NCI-H128 (cell line): ENCODE measurements at regions not wholly inside any gene's neighbourhood (a gene's known extent, or its start where the extent isn't known, plus 50 kb on each side); places are given as distances from the start of the nearest gene placed in this dataset.

Experiments
- DNase-seq: peaks from one replicate; lab custom pipeline; 2025; ENCODE audit not compliant: unreplicated experiment; lab: John Stamatoyannopoulos, UW

DNA sequence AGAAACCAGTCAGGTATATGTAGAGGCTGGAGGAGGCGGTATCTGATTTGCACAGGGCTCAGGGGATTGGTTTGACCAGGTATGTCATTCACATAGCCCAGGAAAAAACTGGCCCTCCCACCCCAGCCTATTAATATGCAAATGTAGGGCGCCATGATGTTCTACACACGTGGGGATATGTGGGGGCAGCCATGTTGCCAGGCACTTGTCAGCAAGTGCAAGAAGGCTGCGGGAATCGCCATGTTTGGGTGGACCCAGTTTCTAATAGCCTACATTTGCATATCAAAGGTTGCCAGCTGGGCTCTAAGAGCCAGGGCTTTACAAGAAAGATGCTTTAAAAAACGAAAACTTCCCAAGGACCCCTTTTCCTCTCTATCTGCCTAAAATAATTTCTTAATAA lies 335.1 kb downstream of the SMARCA1 start:
- DNase-seq: no peak

DNA sequence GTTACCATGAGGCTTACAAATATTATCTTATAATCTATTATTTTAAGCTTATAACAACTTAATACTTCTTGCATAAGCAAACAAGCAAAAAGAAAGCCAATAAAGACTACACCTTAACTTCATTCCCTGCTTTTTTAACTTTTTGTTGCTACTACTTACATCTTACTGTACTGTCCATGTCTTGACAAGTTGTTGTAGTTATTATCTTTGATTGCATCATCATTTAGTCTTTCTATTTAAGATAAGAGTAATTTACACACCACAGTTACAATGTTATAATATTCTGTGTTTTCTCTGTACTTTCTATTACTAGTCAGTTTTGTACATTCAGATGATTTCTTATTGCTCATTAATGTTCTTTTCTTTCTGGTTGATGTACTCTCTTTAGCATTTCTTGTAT lies 346.6 kb downstream of the SMARCA1 start:
- no peak for DNase-seq

DNA sequence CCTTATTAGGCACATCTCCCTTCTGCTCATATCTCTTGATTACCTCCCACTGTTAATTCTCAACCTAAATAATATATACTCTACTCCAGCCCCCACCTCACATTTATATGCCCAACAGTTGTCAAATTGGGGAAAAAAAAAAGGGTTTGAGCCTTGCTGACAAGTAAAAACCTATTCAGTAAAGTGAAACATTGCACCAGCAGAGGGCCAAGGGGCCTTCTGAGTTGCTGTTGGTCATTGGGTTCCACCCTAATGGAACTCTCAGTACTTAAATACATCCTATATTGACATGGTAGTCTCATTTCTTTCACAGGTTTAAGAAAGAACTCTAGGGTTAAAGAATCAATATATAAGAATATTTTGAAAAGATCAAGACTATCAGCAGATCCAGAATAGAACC lies 362.2 kb downstream of the SMARCA1 start:
- DNase-seq: no peak

DNA sequence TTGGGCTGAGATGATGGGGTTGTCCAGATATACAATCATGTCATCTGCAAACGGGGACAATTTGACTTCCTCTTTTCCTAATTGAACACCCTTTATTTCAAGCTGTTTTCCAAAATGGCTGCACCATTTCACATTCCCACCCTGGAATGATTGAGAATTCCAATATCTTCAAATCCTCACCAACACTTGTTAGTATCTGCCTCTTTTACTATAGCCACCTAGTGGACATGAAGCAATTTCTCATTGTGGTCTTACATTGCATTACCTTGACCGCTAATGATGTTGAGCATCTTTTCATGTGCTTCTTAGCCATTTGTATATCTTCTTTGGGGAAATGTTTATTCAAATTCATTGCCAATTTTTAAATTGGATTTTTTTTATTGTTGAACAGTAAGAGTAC lies 364.8 kb downstream of the SMARCA1 start:
- no peak for DNase-seq

DNA sequence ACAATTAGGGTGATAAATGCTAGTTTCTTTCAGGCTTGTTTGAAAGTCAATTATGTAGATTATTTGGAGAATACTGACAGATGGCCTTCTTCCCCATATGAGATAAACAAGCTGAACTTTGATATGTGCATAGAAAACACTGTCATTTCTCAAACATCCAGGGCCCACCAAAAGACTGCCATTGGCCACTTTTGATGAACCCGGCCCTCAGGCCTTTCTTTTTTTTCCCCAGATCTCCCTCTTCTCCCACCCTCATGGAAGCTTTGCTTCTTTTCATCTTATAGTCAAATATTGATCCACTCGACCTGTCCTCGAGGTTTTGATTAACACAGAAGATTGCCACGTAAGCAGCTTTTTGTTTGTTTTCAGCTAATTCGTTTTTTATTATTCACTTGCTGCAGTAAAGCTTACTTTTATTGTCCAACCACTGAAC lies 377.4 kb downstream of the SMARCA1 start:
- DNase-seq: no peak

DNA sequence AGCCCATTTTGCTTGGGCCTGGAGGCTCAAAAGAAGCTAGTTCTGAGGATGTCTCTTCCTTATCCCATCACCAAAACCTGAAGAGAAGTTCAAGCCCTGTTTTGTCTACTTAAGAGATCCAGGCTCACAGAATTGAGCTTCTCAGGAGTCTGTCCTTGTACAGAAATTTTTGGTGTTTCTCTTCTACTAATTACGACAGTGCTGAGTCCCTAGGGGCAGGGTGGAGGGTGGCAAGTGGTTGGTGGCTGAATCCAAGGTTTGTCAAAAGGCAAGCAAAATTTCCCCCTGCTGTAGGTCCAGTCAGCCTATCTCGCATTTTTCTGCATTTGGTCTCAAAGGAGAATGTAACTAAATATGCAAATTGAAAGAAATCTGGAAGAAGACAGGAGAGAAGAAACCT lies 377.9 kb downstream of the SMARCA1 start:
- DNase-seq: no peak

DNA sequence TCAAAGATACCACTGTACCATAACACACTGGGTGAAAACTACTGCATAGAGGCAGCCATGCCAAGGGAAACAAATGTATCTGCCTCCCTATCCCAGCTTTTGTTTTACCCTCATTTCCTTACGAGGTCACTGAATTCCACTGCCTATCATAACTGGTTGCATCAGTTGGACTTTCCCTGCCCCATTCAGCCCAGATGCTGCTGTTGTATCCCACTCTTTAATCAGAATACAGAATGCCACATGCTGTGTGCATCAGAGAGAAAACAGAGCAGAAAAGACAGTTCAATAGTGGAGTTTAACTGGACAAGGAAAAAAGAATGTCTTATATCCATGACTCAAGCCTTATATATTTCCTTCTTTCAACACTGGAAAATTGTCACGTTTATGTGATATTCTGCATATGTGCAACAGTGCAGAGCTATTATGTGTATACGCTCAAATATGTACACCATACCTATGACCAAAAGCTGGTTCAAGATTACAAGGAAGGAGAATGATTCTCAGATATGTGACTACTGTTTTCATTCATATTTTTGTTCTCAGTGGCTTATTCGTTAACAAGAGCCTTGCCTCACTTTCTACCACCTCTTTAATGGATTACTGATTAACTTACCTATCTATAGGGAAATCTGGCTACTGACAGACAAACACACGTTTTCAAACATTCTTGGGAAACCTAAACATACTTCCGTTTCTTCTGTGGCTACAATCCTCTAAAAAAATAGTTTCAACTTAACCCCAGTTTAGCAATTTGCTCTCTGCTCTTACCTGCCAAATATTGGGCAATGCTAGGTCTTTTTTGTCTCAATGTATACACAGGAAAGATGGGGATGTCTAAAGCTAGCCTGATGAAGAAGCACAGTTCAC lies 378.9 kb downstream of the SMARCA1 start:
- no peak for DNase-seq

DNA sequence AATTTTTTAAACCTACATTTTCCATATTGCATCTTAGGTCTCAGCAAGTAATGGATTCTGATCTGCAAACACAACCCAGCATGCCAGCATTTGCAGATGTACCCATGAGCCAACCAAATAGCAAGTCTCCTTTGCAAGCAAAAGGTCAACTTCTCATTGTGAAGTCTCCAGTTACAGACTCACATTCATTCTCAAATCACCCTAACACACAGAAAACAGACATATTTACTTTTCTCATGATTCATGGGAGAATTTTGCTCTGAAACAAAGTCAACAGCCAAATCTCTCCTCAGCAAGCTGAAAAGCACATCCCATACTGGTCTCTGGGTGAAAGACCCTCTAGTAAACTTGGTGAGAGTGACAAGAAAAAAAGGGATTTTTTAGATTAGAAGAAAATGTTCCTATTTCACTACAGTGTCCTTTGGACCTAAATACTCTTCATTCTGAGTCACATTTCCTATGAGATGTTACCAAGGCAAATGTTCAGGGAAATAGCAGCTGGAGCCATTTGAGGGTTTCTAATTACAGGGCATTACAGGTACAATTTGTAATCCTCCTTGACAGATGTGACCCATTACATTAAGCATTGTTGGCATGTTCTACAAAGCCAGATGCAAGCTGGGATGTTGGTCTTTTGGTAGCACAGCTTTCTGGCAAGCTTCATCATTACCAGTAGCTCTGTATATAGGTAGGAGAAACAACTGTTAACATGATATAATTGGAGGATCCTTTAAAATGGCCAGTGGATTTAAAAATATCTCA lies 383.3 kb downstream of the SMARCA1 start:
- no peak for DNase-seq

DNA sequence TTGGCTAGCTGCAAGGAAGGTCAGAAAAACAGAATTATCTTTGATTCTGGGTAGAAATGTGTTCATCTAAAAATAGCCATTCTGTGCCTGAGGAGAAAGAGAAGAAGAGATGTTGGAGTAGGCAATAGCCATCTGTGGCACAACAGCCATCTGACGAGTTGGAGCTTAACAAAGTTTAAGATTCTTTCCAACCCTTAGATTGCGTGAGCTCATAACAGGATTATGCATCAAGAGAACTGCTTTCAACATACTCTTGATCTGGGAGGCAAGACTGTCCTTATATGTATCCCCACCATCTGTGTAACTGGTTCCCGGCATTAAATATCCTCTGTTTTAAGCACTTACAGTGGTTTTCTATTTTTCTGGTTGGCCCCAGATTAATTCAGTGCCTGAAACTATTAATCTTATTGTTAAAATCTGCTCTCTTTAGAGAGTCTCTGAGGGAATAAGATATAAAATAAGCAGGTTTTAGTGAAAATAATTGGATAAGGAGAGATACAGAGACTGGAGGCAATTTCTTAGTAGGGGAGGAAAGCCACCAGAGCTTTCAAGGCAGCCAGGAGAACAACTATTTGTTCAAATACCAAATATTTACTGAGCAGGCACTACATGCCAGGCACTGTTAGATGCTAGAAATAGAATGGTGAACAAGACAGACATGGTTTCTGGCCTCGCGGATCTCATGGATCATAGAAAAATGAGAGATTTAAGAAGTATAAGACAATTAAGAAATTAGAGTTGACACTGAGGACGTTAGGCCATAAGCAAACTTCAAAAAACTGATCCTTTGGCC lies 398.0 kb downstream of the SMARCA1 start:
- DNase-seq: no peak

DNA sequence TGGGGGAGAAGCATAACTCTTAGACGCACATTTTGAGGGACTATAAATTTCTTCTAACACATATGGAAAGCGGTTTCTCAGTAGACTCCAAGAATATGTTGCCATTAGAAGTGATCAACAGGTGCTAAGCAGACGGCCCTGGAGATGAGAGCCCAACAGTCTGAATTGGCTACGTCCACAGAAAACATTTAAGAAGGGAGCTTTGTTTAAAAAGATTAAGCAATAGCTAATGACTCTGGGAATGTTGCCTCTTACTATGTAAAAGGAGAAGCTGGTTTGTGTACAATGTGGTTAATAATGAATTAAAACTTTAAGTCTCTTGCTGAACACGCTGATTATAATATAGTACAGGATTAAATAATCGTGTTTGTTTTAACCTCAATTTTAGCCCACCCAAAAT lies 399.5 kb downstream of the SMARCA1 start:
- no peak for DNase-seq

DNA sequence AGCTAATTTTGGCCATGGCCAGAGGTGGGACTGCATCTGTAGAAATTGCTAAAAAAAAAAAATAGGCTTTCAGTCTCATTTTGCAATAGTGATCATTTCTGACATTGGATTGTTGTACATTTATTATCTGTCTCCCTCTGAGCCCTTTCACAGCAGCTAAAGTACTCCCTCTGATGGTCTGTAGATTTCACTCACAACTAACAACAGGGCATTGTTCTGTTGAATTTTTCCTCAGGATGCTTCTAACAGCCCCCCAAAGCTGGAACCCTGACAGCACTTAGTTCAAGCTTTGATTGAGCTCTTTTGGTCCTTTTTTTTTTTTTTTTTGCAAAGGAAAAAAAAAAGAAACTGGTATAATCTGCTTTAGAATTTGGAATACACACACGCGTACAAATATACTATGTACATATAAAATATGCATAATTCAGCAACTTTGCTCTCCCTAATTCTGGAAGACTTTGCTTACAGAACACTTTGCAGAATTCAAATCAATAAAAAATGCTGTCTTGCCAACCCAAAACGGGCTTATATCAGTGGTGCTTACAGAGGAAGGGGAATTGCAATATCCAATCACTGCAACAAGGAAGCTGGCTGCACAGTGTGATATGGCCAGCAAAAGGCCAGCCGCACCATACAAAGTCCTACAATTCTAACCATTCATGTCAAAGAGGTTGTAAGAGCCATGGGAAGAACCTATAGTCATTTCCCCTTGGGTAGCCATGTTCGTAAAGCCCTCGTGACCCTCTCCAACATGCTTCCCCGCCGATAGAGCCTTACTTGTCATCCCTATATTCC lies 406.4 kb downstream of the SMARCA1 start:
- DNase-seq: no peak

DNA sequence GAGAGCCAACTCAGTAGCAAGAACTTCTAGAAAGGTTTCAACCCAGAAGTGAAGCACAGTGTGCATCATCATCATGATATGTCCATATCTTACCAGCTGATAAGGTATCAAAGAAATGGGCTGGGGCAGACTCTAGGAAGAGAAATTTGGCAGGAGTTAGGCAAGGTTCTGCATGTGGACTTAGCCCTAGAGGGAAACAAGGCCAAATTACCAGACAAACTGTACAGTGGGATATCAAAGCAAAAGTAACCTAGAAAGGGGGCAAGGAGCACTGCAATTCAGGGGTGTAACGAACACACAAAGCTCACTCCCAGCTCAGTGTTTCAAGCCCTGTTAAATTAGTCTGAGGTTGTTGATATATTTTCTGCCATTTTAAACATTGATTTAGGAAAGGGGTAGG lies 407.4 kb downstream of the SMARCA1 start:
- DNase-seq: no peak

DNA sequence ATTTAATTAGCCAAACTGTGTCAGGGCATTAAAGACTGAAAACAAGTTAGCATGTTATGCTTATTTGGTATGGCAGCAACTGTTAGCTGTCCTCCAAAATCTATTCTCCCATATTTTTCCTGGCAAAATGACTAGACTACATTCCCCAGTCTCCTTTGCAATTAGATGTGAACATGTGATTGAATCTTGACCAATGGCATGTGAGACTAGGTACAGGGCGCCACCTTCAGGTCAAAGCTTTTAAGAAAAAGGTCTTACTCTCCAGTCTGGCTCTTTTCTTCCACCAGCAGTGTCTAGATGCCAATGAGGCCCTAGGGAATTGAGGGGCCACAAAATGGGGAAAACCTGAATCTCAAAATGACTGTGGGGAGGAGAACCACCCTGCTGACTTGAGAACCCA lies 408.2 kb downstream of the SMARCA1 start:
- DNase-seq: no peak

DNA sequence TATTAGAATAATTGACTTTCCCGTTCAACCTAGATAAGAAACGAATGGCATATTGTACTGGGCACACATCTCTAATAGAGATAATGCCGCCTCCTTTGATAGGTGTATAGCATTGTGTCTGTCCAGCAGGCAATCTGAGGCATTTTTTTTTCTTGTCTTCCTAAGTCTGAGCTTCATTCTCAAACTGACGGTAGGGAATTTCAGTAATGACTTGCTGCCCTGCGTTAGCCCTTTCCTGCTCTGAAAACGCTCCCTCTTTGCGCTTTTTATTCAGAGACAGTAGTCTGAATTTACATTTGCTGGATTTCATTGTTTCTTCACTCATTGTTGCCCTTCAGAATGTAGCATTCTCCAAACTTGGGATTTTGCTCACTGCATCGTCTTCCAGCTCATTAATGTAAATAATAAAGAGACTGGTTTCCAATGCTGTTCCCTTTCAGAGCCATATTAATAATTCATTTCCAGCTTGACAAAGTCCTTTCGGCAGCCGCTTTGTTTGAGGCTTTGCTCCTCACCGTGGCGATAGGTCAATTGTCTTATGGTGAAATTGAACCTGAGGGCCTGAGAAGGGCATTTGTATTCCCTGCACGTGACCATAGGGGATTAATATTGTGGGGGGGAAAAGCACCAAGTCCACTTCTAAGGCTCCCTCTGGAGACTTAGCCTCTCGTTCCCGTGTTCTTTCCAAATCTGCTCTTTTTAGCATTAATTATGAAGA lies 412.1 kb downstream of the SMARCA1 start:
- DNase-seq: no peak

DNA sequence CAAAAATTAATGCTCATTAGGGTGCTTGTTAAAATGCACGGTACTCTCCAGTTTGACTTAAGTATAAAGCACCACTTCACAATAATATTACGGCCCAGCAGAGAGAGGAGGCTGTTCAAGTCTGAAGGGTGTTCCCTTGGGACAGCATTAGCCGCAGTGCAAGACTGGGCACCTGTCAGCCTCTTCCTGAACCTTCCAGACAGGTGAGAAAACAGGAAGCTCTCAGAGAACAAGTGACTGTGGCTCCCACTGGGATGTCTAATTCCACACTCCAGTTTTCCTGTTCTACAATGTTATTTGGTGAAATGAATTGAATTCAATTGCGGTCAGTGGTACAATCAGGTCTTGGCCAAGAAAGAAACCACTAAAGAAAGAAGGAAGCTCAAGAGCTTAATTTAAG lies 414.4 kb downstream of the SMARCA1 start:
- peak; percentile 19 for DNase-seq

DNA sequence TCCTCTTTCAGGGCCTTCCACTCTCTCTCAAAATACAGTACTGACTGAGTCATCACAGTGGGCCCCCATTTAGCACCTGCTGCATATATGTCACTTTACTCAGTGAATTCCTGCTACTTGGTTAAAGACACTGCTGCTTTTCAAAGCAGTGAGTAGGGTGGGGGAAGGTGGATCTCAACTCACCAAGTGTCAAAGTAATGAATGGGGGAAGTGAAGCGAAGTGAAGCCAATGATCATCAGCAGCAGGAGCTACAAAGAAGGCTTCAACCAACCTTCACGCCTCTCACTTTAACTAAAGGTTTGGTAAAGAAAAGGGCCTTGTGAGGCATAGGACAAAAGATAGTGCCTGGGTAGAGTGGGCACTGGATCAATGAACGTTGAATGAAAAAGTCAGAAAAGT lies 424.1 kb downstream of the SMARCA1 start:
- DNase-seq: no peak

DNA sequence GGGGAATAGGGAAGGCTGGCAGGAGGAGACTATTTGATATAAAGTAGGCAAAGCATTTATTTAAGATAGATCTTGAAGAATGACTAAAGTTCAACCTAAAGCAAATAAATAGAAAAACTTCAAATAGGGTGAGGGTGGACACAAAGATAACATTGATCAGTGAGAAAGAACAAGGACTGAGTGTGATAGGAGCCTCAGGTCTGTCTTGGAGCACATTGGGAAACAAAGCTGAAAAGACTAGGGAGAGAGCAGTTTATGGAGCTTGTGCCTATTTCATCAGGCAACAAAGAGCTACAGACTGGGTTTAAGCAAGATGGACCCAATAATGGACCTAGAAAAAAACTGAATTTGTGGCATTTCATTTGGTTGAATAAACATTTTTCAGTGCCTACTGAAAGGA lies 425.6 kb downstream of the SMARCA1 start:
- DNase-seq: no peak

DNA sequence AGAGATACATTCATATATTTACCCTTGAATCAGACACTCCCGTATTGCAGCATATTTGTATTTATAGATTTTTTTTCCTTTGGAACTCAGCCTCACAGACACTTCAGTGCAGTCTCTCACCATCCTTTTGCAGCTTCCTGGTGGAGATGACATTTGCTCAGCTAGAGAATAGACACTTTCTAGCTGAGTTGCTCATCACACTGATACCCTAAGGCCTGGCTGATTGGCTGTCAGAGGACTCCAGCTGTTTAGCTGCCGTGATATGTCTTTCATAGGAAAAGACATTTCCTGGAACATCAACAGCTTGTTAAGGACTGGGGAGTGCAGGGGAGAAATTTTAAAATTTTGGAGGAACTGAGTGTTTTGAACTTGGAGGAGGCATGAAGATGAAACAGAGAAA lies 429.6 kb downstream of the SMARCA1 start:
- no peak for DNase-seq

DNA sequence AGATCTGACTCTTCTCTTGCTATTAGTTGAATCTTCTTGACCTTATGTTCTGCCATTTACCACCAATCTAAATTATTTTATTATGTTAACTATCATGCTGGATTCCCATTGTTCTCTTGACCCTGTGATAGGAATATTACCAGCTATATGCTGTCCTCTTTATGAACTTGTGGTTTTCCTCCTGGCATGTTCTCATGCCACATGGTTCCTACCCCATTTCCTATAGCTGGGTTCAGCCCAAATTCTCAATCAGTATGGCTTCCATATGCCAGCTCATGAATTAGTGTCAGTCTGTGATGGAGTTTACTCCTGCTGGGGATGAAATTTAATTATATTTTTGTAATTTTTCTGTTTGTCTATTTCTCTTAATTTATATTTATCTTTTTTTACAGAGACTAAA lies 430.5 kb downstream of the SMARCA1 start:
- DNase-seq: no peak

DNA sequence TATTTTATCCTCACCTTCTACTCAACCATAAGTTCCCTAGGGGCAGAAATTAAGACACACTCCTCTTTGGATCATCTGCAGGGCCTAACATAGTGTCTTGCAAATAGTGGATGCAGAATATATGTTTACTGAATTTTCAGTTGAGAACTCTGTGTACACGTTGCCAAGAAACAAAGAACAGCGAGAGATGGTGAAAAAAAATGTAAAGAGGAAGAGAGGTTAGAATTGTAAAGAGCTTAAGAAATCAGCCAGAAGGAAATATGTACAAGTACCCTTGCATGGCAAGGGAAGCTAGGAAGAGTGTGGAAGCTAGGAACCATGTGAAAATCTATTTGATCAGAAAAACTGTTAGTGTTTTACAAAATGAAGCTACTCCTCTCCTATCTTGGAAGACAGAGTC lies 431.0 kb downstream of the SMARCA1 start:
- no peak for DNase-seq
